ENCODE measurements at regions not wholly inside any gene's neighbourhood (a gene's known extent, or its start where the extent isn't known, plus 50 kb on each side); places are given as distances from the start of the nearest gene placed in this dataset.
A peak's percentile ranks its signal among the peaks of the same experiment; 100 is the strongest.

DNA sequence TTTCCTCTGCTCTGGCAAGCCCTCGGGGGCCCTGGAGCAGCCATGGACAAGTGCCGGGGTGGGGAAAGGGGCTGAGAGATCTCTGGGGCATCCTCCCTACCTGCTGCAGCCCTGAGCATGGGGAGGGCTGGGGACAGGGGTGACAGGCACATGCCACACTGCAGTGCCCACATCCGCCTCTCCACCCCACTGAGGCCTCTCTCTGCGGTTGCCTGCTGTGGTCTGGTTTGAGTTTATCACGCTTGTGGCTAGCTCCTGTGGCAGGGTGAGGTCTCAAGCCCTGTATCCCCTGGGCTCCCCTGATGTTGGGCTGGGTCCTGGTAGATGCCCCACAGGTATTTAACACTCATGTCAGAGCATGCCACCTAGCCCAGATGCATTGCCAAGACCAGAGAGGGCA is 52.9 kb upstream of the MLN start (continued):
- TF ChIP-seq, protein P1, sequence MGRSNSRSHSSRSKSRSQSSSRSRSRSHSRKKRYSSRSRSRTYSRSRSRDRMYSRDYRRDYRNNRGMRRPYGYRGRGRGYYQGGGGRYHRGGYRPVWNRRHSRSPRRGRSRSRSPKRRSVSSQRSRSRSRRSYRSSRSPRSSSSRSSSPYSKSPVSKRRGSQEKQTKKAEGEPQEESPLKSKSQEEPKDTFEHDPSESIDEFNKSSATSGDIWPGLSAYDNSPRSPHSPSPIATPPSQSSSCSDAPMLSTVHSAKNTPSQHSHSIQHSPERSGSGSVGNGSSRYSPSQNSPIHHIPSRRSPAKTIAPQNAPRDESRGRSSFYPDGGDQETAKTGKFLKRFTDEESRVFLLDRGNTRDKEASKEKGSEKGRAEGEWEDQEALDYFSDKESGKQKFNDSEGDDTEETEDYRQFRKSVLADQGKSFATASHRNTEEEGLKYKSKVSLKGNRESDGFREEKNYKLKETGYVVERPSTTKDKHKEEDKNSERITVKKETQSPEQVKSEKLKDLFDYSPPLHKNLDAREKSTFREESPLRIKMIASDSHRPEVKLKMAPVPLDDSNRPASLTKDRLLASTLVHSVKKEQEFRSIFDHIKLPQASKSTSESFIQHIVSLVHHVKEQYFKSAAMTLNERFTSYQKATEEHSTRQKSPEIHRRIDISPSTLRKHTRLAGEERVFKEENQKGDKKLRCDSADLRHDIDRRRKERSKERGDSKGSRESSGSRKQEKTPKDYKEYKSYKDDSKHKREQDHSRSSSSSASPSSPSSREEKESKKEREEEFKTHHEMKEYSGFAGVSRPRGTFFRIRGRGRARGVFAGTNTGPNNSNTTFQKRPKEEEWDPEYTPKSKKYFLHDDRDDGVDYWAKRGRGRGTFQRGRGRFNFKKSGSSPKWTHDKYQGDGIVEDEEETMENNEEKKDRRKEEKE (IDR thresholded peaks at IDR 0.05), result no peak
- 0 out of 2 replicates have a peak, but pooled peaks have one; percentile 20 for TF ChIP-seq CBFB (IDR thresholded peaks at IDR 0.05; ENCODE audit: low read depth)
- TF ChIP-seq NR2C1 (IDR thresholded peaks at IDR 0.05), result no peak
- no peak for TF ChIP-seq RELA (IDR thresholded peaks at IDR 0.05; ENCODE audit: borderline replicate concordance, partially characterized antibody)
- peak; percentile 83 for TF ChIP-seq RUNX3 (IDR thresholded peaks at IDR 0.05; ENCODE audit: low read length)
- TF ChIP-seq NBN (IDR thresholded peaks at IDR 0.05), result no peak
- peak; percentile 81 to 87 for TF ChIP-seq BHLHE40 (IDR thresholded peaks at IDR 0.05; ENCODE audit: borderline replicate concordance in 1 of 2, low read depth in 2 of 2, low read length in 1 of 2)
- no peak for TF ChIP-seq BMI1 (IDR thresholded peaks at IDR 0.05; ENCODE audit: borderline replicate concordance)
- 0 out of 2 replicates have a peak, but pooled peaks have one; percentile 24 for TF ChIP-seq TCF3 (IDR thresholded peaks at IDR 0.05; ENCODE audit: borderline replicate concordance, insufficient read depth, low read depth, low read length)
- TF ChIP-seq, protein P2, sequence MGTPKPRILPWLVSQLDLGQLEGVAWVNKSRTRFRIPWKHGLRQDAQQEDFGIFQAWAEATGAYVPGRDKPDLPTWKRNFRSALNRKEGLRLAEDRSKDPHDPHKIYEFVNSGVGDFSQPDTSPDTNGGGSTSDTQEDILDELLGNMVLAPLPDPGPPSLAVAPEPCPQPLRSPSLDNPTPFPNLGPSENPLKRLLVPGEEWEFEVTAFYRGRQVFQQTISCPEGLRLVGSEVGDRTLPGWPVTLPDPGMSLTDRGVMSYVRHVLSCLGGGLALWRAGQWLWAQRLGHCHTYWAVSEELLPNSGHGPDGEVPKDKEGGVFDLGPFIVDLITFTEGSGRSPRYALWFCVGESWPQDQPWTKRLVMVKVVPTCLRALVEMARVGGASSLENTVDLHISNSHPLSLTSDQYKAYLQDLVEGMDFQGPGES (IDR thresholded peaks at IDR 0.05), result no peak
- no peak for TF ChIP-seq NR2F1 (conservative IDR thresholded peaks at IDR 0.05)
- TF ChIP-seq, protein P3, sequence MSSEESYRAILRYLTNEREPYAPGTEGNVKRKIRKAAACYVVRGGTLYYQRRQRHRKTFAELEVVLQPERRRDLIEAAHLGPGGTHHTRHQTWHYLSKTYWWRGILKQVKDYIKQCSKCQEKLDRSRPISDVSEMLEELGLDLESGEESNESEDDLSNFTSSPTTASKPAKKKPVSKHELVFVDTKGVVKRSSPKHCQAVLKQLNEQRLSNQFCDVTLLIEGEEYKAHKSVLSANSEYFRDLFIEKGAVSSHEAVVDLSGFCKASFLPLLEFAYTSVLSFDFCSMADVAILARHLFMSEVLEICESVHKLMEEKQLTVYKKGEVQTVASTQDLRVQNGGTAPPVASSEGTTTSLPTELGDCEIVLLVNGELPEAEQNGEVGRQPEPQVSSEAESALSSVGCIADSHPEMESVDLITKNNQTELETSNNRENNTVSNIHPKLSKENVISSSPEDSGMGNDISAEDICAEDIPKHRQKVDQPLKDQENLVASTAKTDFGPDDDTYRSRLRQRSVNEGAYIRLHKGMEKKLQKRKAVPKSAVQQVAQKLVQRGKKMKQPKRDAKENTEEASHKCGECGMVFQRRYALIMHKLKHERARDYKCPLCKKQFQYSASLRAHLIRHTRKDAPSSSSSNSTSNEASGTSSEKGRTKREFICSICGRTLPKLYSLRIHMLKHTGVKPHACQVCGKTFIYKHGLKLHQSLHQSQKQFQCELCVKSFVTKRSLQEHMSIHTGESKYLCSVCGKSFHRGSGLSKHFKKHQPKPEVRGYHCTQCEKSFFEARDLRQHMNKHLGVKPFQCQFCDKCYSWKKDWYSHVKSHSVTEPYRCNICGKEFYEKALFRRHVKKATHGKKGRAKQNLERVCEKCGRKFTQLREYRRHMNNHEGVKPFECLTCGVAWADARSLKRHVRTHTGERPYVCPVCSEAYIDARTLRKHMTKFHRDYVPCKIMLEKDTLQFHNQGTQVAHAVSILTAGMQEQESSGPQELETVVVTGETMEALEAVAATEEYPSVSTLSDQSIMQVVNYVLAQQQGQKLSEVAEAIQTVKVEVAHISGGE (CRISPR knock-in tag; IDR thresholded peaks at IDR 0.05), result no peak
- TF ChIP-seq SPI1 (IDR thresholded peaks at IDR 0.05; ENCODE audit: borderline replicate concordance, insufficient read depth, low read depth, low read length), result no peak
